PC-9 (cell line): ENCODE measurements at regions not wholly inside any gene's neighbourhood (a gene's known extent, or its start where the extent isn't known, plus 50 kb on each side); places are given as distances from the start of the nearest gene placed in this dataset.

Source experiments
- BruUV-seq: library from RNA; stranded (reverse); fragments of 400-500 nt; replicated peaks from 2 replicates; lab custom pipeline; 2021; lab: Mats Ljungman, UMichigan
- CTCF ChIA-PET: fragments of 300-600 bp; sonication (Branson Sonifier 250); formaldehyde crosslinking; loops from one replicate; lab custom pipeline; 2022; ENCODE audit warnings: antibody characterized with exemption; lab: Charles Lee
- POLR2A ChIA-PET: fragments of 300-600 bp; sonication (Branson Sonifier 250); formaldehyde crosslinking; loops from one replicate; lab custom pipeline; 2022; ENCODE audit warnings: antibody characterized with exemption; ENCODE audit not compliant: unreplicated experiment; lab: Charles Lee
- DNase-seq, 2 experiments: peaks; one replicate each; pipeline versions ENCODE4 v3.0.0 to v3.0.0-alpha.2; 2015 to 2022; ENCODE audit warnings: mixed read lengths in 1 of 2
- H2AFZ ChIP-seq: fragments of 200-600 bp; sonication (generic); 2 replicates; pipeline ENCODE4 v1.8.1; 2017; ENCODE audit warnings: antibody characterized with exemption
- H3F3A ChIP-seq: fragments of 200-600 bp; sonication (generic); 2 replicates; pipeline ENCODE4 v1.8.1; 2017; ENCODE audit warnings: antibody characterized with exemption, mild to moderate bottlenecking, low read depth; ENCODE audit not compliant: insufficient read depth
- H3K27ac ChIP-seq: fragments of 200-600 bp; sonication (generic); 2 replicates; pipeline ENCODE4 v1.6.1; 2016; ENCODE audit warnings: mixed run types
- H3K27me3 ChIP-seq: fragments of 200-600 bp; sonication (generic); 2 replicates; pipeline ENCODE4 v1.6.1; 2016; ENCODE audit warnings: low read depth, mixed run types; ENCODE audit not compliant: insufficient read depth
- H3K36me3 ChIP-seq: fragments of 200-600 bp; sonication (generic); 2 replicates; pipeline ENCODE4 v1.6.1; 2016; ENCODE audit warnings: low read depth, mixed run types
- H3K4me1 ChIP-seq: fragments of 200-600 bp; sonication (generic); replicated peaks from 2 replicates; pipeline ENCODE4 v1.6.1; 2016; ENCODE audit warnings: mixed run types; ENCODE audit not compliant: insufficient read depth
- H3K4me2 ChIP-seq: fragments of 200-600 bp; sonication (generic); 2 replicates; pipeline ENCODE4 v1.6.1; 2017; ENCODE audit warnings: mixed run types
- H3K4me3 ChIP-seq: fragments of 200-600 bp; sonication (generic); 2 replicates; pipeline ENCODE4 v1.6.1; 2016; ENCODE audit warnings: mixed run types
- H3K79me2 ChIP-seq: fragments of 200-600 bp; sonication (generic); 2 replicates; pipeline ENCODE4 v1.6.1; 2017; ENCODE audit warnings: low read depth, mixed run types
- H3K9me2 ChIP-seq: fragments of 200-600 bp; sonication (generic); 2 replicates; pipeline ENCODE4 v1.8.1; 2017; ENCODE audit warnings: mild to moderate bottlenecking; ENCODE audit not compliant: insufficient read depth
- H3K9me3 ChIP-seq: fragments of 200-600 bp; sonication (generic); 2 replicates; pipeline ENCODE4 v1.8.1; 2016; ENCODE audit warnings: low read depth; ENCODE audit not compliant: insufficient read depth
- H4K20me1 ChIP-seq: fragments of 200-600 bp; sonication (generic); 2 replicates; pipeline ENCODE4 v1.8.1; 2017; ENCODE audit not compliant: insufficient read depth
- CTCF ChIP-seq: fragments of 200-600 bp; sonication (generic); conservative IDR thresholded peaks from 2 replicates; pipeline ENCODE4 v1.6.1; 2017; ENCODE audit warnings: mixed run types, antibody characterized with exemption, mild to moderate bottlenecking, moderate library complexity
- EZH2 ChIP-seq: fragments of 200-600 bp; sonication (generic); IDR thresholded peaks from 2 replicates; pipeline ENCODE4 v1.8.0; 2017; ENCODE audit warnings: antibody characterized with exemption, low read depth
- intact Hi-C: fragments of 100-400 bp; cut with micrococcal nuclease; formaldehyde crosslinking; loops from one replicate; pipeline ENCODE4 v1.10.0; 2022; ENCODE audit not compliant: unreplicated experiment

GRCh38 chr2:15701991-15702390 lies 110.3 kb downstream of the DDX1 start:
- CTCF ChIA-PET, result no interaction called here
- POLR2A ChIA-PET, result no interaction called here
- Histone ChIP-seq H4K20me1 (peaks cover 3% of the 10 kb centered on the region; the same call in 1 of the 2 replicates), H3K27ac (no peak overlapping the region), H3K4me2 (no peak overlapping the region), H3F3A (no peaks in the 10 kb centered on the region), H3K36me3 (no peaks in the 10 kb centered on the region), H3K9me3 (no peaks in the 10 kb centered on the region), H3K79me2 (no peaks in the 10 kb centered on the region), H3K4me1 (no peaks in the 10 kb centered on the region), H3K4me3 (no peak overlapping the region), H2AFZ (no peak overlapping the region), H3K27me3 (peaks cover 85% of the 10 kb centered on the region), H3K9me2 (no peaks in the 10 kb centered on the region)
- no peak for TF ChIP-seq EZH2
- no peak for TF ChIP-seq CTCF
- DNase-seq, result no peak
- intact Hi-C loops, result no loop called here
- no TSS peak for BruUV-seq

GRCh38 chr2:15702452-15702851 lies 110.8 kb downstream of the DDX1 start:
- H4K20me1 ChIP-seq, result peaks cover 3% of the 10 kb centered on the region; the same call in 1 of the 2 replicates
- H3K27ac ChIP-seq, result no peak overlapping the region
- no peaks in the 10 kb centered on the region for H3K4me1 ChIP-seq
- ChIA-PET CTCF (no interaction called here), POLR2A (no interaction called here)
- BruUV-seq, result no TSS peak
- no peaks in the 10 kb centered on the region for H3K9me3 ChIP-seq
- H3K4me2 ChIP-seq, result no peak overlapping the region
- no peaks in the 10 kb centered on the region for H3F3A ChIP-seq
- no peak overlapping the region for H2AFZ ChIP-seq
- TF ChIP-seq EZH2 (no peak), CTCF (no peak)
- H3K36me3 ChIP-seq, result no peaks in the 10 kb centered on the region
- no peak for DNase-seq
- no peaks in the 10 kb centered on the region for H3K9me2 ChIP-seq
- intact Hi-C loops, result no loop called here
- H3K79me2 ChIP-seq, result no peaks in the 10 kb centered on the region
- no peak overlapping the region for H3K4me3 ChIP-seq
- peaks cover 86% of the 10 kb centered on the region for H3K27me3 ChIP-seq

- Histone ChIP-seq H3K4me2 (no peak overlapping the region), H3K27ac (no peak overlapping the region), H3K4me3 (no peak overlapping the region), H3F3A (no peaks in the 10 kb centered on the region), H3K27me3 (peaks cover 91% of the 10 kb centered on the region), H4K20me1 (peaks cover 3% of the 10 kb centered on the region; the same call in 1 of the 2 replicates), H3K79me2 (no peaks in the 10 kb centered on the region), H3K36me3 (no peaks in the 10 kb centered on the region), H3K9me3 (no peaks in the 10 kb centered on the region), H3K9me2 (no peaks in the 10 kb centered on the region), H3K4me1 (no peaks in the 10 kb centered on the region), H2AFZ (no peak overlapping the region)
- DNase-seq, result no peak
- intact Hi-C loops, result no loop called here
- TF ChIP-seq EZH2, result no peak
- TF ChIP-seq CTCF, result no peak
- ChIA-PET CTCF (no interaction called here), POLR2A (no interaction called here)
- BruUV-seq, result no TSS peak
Measured at GRCh38 chr2:15703365-15703869, 111.7 kb downstream of the DDX1 start.
